ENCODE measurements at regions not wholly inside any gene's neighbourhood (a gene's known extent, or its start where the extent isn't known, plus 50 kb on each side); places are given as distances from the start of the nearest gene placed in this dataset.

GRCh38 chr10:34908481-34908880, 93.4 kb upstream of the PARD3 start:
- no peak for TF ChIP-seq CTCF (IDR thresholded peaks at IDR 0.05; ENCODE audit: low read depth, low read length)
- no peak for TF ChIP-seq POLR2A (IDR thresholded peaks at IDR 0.05; ENCODE audit: extremely low read depth, insufficient read length)
- TF ChIP-seq, protein P1, sequence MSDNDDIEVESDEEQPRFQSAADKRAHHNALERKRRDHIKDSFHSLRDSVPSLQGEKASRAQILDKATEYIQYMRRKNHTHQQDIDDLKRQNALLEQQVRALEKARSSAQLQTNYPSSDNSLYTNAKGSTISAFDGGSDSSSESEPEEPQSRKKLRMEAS (IDR thresholded peaks at IDR 0.05; ENCODE audit: low read depth, low read length) = no peak
